Transverse colon (tissue), 4 donors: ENCODE measurements at regions not wholly inside any gene's neighbourhood (a gene's known extent, or its start where the extent isn't known, plus 50 kb on each side); places are given as distances from the start of the nearest gene placed in this dataset.

Source experiments
- DNase-seq: peaks from one replicate; pipeline ENCODE4 v3.0.0-alpha.2; 2019
- H3K27ac ChIP-seq, 4 donors: fragments of 200-600 bp; sonication (generic); 2 replicates each; pipeline ENCODE4 v1.5.1; 2016 to 2018; ENCODE audit warnings: inconsistent platforms in 4 of 4
- H3K27me3 ChIP-seq: fragments of 200-600 bp; sonication (generic); 2 replicates; pipeline ENCODE4 v1.5.1; 2017; ENCODE audit warnings: inconsistent platforms
- H3K36me3 ChIP-seq, 4 donors: fragments of 200-600 bp; sonication (generic); 2 replicates each; pipeline ENCODE4 v1.5.1; 2017 to 2019; ENCODE audit warnings: inconsistent platforms in 4 of 4
- H3K4me1 ChIP-seq, 4 donors: fragments of 200-600 bp; sonication (generic); 2 replicates each; pipeline ENCODE4 v1.5.1; 2017 to 2020; ENCODE audit warnings: inconsistent platforms in 4 of 4
- H3K4me3 ChIP-seq, 4 donors: fragments of 200-600 bp; sonication (generic); 1 replicate in 1 of 4; 2 replicates in 3 of 4; pipeline versions ENCODE4 v1.5.1 to v1.6.1; 2017 to 2019; ENCODE audit warnings: inconsistent platforms in 4 of 4
- H3K9me3 ChIP-seq, 2 donors: fragments of 200-600 bp; sonication (generic); 2 replicates each; pipeline ENCODE4 v1.5.1; 2017 to 2019; ENCODE audit warnings: inconsistent platforms in 2 of 2
- CTCF ChIP-seq, 5 experiments: fragments of 200-600 bp in 3 of 5; fragments of 450-650 bp in 2 of 5; sonication (generic) in 3 of 5; IDR thresholded peaks; 1 replicate in 2 of 5; 2 replicates in 3 of 5; pipeline ENCODE4 v1.5.1; 2016 to 2017; ENCODE audit warnings: antibody characterized with exemption in 5 of 5, inconsistent platforms in 3 of 5, mild to moderate bottlenecking in 2 of 5, moderate library complexity in 1 of 5
- EP300 ChIP-seq: sonication (generic); formaldehyde crosslinking; IDR thresholded peaks from one replicate; pipeline ENCODE4 v1.6.1; 2017; ENCODE audit warnings: antibody characterized with exemption, low read depth
- POLR2A ChIP-seq: fragments of 450-650 bp; IDR thresholded peaks from one replicate; pipeline ENCODE4 v1.6.1; 2016; ENCODE audit warnings: antibody characterized with exemption, mild to moderate bottlenecking, moderate library complexity
- POLR2AphosphoS5 ChIP-seq, 3 donors: sonication (generic); formaldehyde crosslinking; IDR thresholded peaks; one replicate each; pipeline ENCODE4 v1.6.1; 2016; ENCODE audit warnings: antibody characterized with exemption in 3 of 3
- WGBS, 2 donors: methylation state at CpG; one replicate each; pipeline ENCODE4 v1.1.5; 2018; ENCODE audit warnings: low coverage in 1 of 2; 5-methylcytosine and 5-hydroxymethylcytosine counted together
- in situ Hi-C, 4 donors: fragments of 200-750 bp; cut with MboI; loops; one replicate each; pipeline versions ENCODE4 v1.15.0 to v1.15.1; 2017; ENCODE audit warnings: low sequenced_read_pairs in 3 of 4, low pct_ligation_motif_present in 1 of 4, low pct_unique_long_range_greater_than_20kb in 1 of 4
- intact Hi-C: fragments of 100-400 bp; cut with DNase I; formaldehyde crosslinking; loops from one replicate; pipeline ENCODE4 v1.15.1; 2023; ENCODE audit warnings: low total_unique reads

- in situ Hi-C loops (no loop called here), intact Hi-C loops (no loop called here)
- no peaks in the 10 kb centered on the region for H3K36me3 ChIP-seq
- no peaks in the 10 kb centered on the region for H3K27me3 ChIP-seq
- DNase-seq: no peak
- no peak overlapping the region for H3K4me3 ChIP-seq
- TF ChIP-seq POLR2AphosphoS5 (IDR thresholded peaks at IDR 0.05) (no peak), EP300 (no peak), POLR2A (no peak), CTCF (IDR thresholded peaks at IDR 0.05) (no peak)
- peaks cover 7 to 41% (median 19%) of the 10 kb centered on the region in 4 donors for H3K4me1 ChIP-seq
- no peaks in the 10 kb centered on the region for H3K9me3 ChIP-seq
- peak overlapping the region in 3 of 4 donors; percentile 32 to 77 (median 34) for H3K27ac ChIP-seq
These were observed 361.0 kb upstream of the PCSK5 start for GRCh38 chr9:75529463-75529862.

- intact Hi-C loops (no loop called here), in situ Hi-C loops (no loop called here)
- Histone ChIP-seq H3K4me3 (no peak overlapping the region), H3K36me3 (no peaks in the 10 kb centered on the region), H3K27me3 (no peaks in the 10 kb centered on the region), H3K4me1 (peaks cover 7 to 41% (median 19%) of the 10 kb centered on the region in 4 donors), H3K9me3 (no peaks in the 10 kb centered on the region), H3K27ac (peak overlapping the region; percentile 62 to 77 (median 72))
- 48 to 83% methylated on average over 2 of the region's 2 CpGs for WGBS, 2 donors
- peak in 1 of 3 donors; percentile 19 for TF ChIP-seq POLR2AphosphoS5 (IDR thresholded peaks at IDR 0.05)
- TF ChIP-seq CTCF (IDR thresholded peaks at IDR 0.05): no peak
- DNase-seq: no peak
These were observed 358.9 kb upstream of the PCSK5 start for GRCh38 chr9:75531588-75531987.

- Histone ChIP-seq H3K4me1 (peaks cover 7 to 41% (median 19%) of the 10 kb centered on the region in 4 donors), H3K36me3 (no peaks in the 10 kb centered on the region), H3K9me3 (no peaks in the 10 kb centered on the region), H3K27ac (peak overlapping the region; percentile 69 to 77 (median 72)), H3K27me3 (no peaks in the 10 kb centered on the region), H3K4me3 (no peak overlapping the region)
- intact Hi-C loops: no loop called here
- WGBS, 2 donors: 10 to 23% methylated on average over 3 of the region's 3 CpGs
- DNase-seq: no peak
- in situ Hi-C loops: no loop called here
- TF ChIP-seq POLR2A: no peak
- TF ChIP-seq CTCF (IDR thresholded peaks at IDR 0.05): no peak
- peak in 2 of 3 donors; percentile 12 to 21 for TF ChIP-seq POLR2AphosphoS5 (IDR thresholded peaks at IDR 0.05)
These were observed 358.0 kb upstream of the PCSK5 start for GRCh38 chr9:75532233-75533050.

GRCh38 chr9:75539523-75539922 is 350.9 kb upstream of the PCSK5 start:
- Histone ChIP-seq H3K4me3 (no peak overlapping the region), H3K9me3 (no peaks in the 10 kb centered on the region), H3K4me1 (peaks cover 0 to 3% (median 0%) of the 10 kb centered on the region in 4 donors), H3K27ac (no peak overlapping the region), H3K27me3 (no peaks in the 10 kb centered on the region), H3K36me3 (no peaks in the 10 kb centered on the region)
- in situ Hi-C loops: no loop called here
- 61% methylated on average over 1 of the region's 1 CpG; no CpG with 5 or more reads in 1 of the 2 donors for WGBS, 2 donors
- DNase-seq: no peak
- intact Hi-C loops: no loop called here
- TF ChIP-seq POLR2A: no peak
- TF ChIP-seq CTCF (IDR thresholded peaks at IDR 0.05): no peak
- no peak for TF ChIP-seq EP300
- no peak for TF ChIP-seq POLR2AphosphoS5 (IDR thresholded peaks at IDR 0.05)
